A673 (cell line): ENCODE measurements at regions not wholly inside any gene's neighbourhood (a gene's known extent, or its start where the extent isn't known, plus 50 kb on each side); places are given as distances from the start of the nearest gene placed in this dataset.

Experiments
- CTCF ChIP-seq: fragments of 300-800, 200-600 bp; sonication (generic); conservative IDR thresholded peaks from 2 replicates; pipeline ENCODE4 v1.5.1; 2017; ENCODE audit warnings: low read depth, mild to moderate bottlenecking, antibody characterized with exemption, low read length, moderate library complexity, mixed read lengths
- EZH2 ChIP-seq: fragments of 200-600 bp; sonication (generic); IDR thresholded peaks from 2 replicates; pipeline ENCODE4 v1.6.1; 2017; ENCODE audit warnings: borderline replicate concordance, low read depth, mild to moderate bottlenecking, mixed read lengths, antibody characterized with exemption, low read length; ENCODE audit not compliant: poor library complexity, severe bottlenecking

DNA sequence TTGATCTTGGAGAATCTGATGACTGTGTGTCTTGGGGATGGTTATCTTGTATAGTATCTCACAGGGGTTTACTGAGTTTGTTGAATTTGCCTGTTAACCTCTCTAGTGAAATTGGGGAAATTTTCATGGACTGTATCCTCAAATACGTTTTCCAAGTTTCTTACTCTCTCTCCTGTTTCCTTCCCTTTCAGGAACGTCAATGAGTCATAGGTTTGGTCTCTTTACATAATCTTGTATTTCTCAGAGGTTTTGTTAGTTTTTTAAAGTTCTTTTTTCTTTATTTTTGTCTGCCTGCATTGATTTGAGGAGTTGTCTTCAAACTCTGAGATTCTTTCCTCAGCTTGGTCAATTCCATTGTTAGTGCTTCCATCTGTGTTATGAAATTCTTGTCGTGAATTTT is 227.7 kb upstream of the GPRIN3 start:
- TF ChIP-seq EZH2 (no peak), CTCF (no peak)
